ENCODE measurements at regions not wholly inside any gene's neighbourhood (a gene's known extent, or its start where the extent isn't known, plus 50 kb on each side); places are given as distances from the start of the nearest gene placed in this dataset.

DNA sequence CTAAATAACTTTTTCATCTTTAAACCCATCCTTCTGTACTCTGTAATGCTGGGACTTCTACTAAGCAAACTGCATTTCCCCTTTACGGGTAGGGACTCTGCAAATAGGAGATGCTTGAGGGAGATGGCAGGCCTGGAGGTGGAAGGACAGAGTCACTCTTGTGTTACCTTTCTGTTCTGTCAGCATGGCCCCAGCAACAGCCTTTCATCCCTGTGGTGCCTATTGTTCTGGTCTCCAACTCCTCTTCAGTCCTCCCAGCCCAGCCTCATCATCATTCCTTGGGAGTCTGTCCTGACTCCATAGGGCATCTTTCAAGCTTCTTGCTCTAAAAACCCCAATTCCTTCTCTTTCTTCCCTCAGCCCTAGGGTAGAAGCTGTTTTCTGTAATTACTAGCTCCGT, 230.0 kb downstream of the SNX13 start:
- no peak for DNase-seq (ENCODE audit: extremely low spot score)
- TF ChIP-seq CTBP1 (IDR thresholded peaks at IDR 0.05; ENCODE audit: borderline replicate concordance), result no peak
- no peak for TF ChIP-seq HDGF (IDR thresholded peaks at IDR 0.05; ENCODE audit: borderline replicate concordance)
- CTCF ChIA-PET, result interaction anchor here (0.6 kb wide), 1 partner anchor 37 kb away, joined by 3 read pairs; no protein-coding TSS in a partner anchor
- POLR2A ChIA-PET, result no interaction called here

DNA sequence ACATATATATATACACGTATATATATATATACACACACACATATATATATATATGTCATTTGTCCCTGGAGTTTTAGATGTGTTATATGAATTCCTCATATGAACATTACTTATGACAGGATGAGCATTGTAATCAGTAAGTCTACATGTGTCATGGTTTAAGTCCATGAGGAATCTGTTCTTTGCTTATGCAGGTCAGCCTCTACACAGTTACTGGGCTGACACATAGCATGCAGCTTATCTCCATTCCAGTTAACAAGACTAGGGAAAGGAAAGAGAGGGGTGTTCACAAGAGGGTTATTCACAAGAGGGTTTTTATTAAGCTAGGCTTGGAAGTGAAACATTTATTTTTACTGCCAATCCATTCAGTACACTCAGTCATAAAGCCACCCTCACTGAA, 226.7 kb downstream of the SNX13 start:
- DNase-seq (ENCODE audit: extremely low spot score), result no peak
- TF ChIP-seq BHLHE40 (IDR thresholded peaks at IDR 0.05; ENCODE audit: borderline replicate concordance) (no peak), SUZ12 (IDR thresholded peaks at IDR 0.05) (no peak), FOXK2 (IDR thresholded peaks at IDR 0.05) (no peak), SP1 (IDR thresholded peaks at IDR 0.05) (no peak)
- CTCF ChIA-PET, result no interaction called here
- POLR2A ChIA-PET, result no interaction called here

DNA sequence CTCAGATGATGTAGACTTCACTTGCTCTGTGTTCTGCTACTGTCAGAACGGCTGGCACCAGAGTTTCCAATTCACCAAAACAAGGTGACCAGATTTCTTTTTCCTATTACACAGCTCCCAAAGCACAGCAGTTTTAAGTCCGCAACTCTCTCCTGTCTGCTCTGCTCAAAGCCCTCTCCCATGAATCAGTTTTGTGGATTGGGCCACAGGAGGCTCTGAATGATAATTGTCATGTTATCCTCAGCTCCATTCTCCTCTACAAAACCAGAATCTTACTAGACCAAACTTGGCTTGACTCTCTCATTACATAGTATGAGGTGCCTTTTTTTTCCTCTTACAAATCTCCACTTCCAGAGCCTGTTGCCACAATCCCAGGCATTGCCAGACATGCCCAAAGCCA, 223.5 kb downstream of the SNX13 start:
- ChIA-PET CTCF (no interaction called here), POLR2A (no interaction called here)
- DNase-seq (ENCODE audit: extremely low spot score), result no peak
- TF ChIP-seq CTBP1 (IDR thresholded peaks at IDR 0.05; ENCODE audit: borderline replicate concordance) (no peak), FOXK2 (IDR thresholded peaks at IDR 0.05) (no peak)

GRCh38 chr7:17719998-17720397, 220.3 kb downstream of the SNX13 start:
- CTCF ChIA-PET, result no interaction called here
- POLR2A ChIA-PET, result no interaction called here

DNA sequence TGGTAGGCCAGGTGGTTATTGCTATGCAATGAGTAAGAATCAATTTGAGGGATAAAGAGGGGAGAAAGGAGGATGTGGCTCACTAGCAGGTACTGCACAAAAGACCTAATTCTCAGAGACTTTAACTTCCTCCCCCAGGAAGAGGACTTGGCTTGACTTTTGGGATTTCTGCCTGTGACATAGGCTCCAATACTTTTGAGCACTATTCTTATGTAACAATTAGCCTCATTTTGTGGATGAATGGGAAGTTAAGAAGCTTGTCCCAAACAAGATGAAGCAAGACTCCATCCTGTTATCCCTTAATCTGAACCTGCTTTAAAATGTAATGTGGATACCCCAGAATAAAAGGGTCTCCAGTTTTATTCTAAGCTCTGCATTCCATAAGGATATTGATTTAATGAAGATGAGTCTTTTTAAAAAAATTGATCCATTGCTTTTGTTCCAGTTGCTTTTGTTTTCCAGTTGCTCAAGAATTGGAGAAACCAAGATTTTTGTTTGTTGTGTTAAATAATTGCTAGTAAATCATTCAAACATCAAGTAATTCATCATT, 218.5 kb downstream of the SNX13 start:
- CTCF ChIA-PET, result no interaction called here
- TF ChIP-seq ARNT (IDR thresholded peaks at IDR 0.05), result no peak
- no peak for DNase-seq (ENCODE audit: extremely low spot score)
- POLR2A ChIA-PET, result no interaction called here

More at GRCh38 chr7:17719998-17720397, 220.3 kb downstream of the SNX13 start:
- no peak for TF ChIP-seq FOXM1 (IDR thresholded peaks at IDR 0.05; ENCODE audit: borderline replicate concordance)
- TF ChIP-seq SUZ12 (IDR thresholded peaks at IDR 0.05), result no peak
- no peak for TF ChIP-seq NFRKB (IDR thresholded peaks at IDR 0.05)
- TF ChIP-seq TARDBP (IDR thresholded peaks at IDR 0.05), result no peak
- no peak for TF ChIP-seq BHLHE40 (IDR thresholded peaks at IDR 0.05; ENCODE audit: borderline replicate concordance)
- no peak for TF ChIP-seq LEF1 (IDR thresholded peaks at IDR 0.05; ENCODE audit: borderline replicate concordance)
- no peak for TF ChIP-seq FOXK2 (IDR thresholded peaks at IDR 0.05)
- TF ChIP-seq SP1 (IDR thresholded peaks at IDR 0.05), result no peak
- TF ChIP-seq ARNT (IDR thresholded peaks at IDR 0.05), result no peak
- TF ChIP-seq ELF4 (IDR thresholded peaks at IDR 0.05), result no peak
- TF ChIP-seq L3MBTL2 (conservative IDR thresholded peaks at IDR 0.05), result no peak
- no peak for TF ChIP-seq FOXA1 (IDR thresholded peaks at IDR 0.05)
- no peak for TF ChIP-seq HDGF (IDR thresholded peaks at IDR 0.05; ENCODE audit: borderline replicate concordance)
- TF ChIP-seq PKNOX1 (IDR thresholded peaks at IDR 0.05), result no peak
- no peak for TF ChIP-seq CTBP1 (IDR thresholded peaks at IDR 0.05; ENCODE audit: borderline replicate concordance)
- TF ChIP-seq ZNF384 (IDR thresholded peaks at IDR 0.05), result no peak
- DNase-seq (ENCODE audit: extremely low spot score), result no peak

DNA sequence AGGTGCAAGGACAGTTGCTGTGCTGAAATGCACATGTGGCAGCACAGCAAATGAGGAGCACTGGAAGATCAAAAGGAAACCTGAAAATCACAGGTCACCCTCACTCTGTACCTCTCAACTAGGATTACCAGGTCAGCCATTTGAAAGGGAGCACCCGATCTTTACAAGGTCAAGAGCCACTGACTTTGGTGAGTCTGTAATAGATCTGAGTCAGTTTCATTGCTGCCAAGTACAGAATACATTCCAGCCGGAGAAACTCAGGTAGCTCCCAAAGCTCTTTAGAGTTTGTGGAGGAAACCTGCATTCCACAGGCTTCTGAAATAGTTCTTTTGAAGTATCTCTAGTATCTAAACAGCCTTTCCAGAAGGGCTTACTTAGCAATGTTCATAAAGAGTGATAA, 217.5 kb downstream of the SNX13 start:
- POLR2A ChIA-PET, result no interaction called here
- TF ChIP-seq ARNT (IDR thresholded peaks at IDR 0.05) (no peak), HDGF (IDR thresholded peaks at IDR 0.05; ENCODE audit: borderline replicate concordance) (no peak), FOXM1 (IDR thresholded peaks at IDR 0.05; ENCODE audit: borderline replicate concordance) (no peak), LEF1 (IDR thresholded peaks at IDR 0.05; ENCODE audit: borderline replicate concordance) (no peak), FOXK2 (IDR thresholded peaks at IDR 0.05) (no peak), NFRKB (IDR thresholded peaks at IDR 0.05) (no peak), SP1 (IDR thresholded peaks at IDR 0.05) (no peak), PKNOX1 (IDR thresholded peaks at IDR 0.05) (no peak), L3MBTL2 (conservative IDR thresholded peaks at IDR 0.05) (no peak), ZNF384 (IDR thresholded peaks at IDR 0.05) (no peak), TARDBP (IDR thresholded peaks at IDR 0.05) (no peak), ELF4 (IDR thresholded peaks at IDR 0.05) (no peak)
- DNase-seq (ENCODE audit: extremely low spot score), result no peak
- CTCF ChIA-PET, result no interaction called here

DNA sequence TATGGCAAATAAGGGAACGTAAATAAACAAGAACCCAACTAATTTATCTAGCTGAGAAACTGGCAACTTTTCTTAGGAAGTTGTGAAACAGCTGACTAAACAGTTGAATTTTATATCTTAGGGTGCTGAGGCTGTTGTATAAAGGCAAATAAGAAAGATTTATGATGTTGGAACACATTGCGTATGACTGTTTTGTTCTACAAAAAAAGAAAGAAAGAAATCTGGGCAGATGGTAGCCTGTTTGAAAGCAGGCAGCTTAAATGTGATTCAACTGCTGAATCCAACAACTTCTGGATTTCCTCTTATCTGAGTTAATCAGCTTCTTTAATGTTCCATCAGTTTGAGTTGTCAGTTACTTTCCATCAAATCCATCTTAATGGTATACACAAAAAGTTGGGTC, 214.5 kb downstream of the SNX13 start:
- POLR2A ChIA-PET, result no interaction called here
- DNase-seq (ENCODE audit: extremely low spot score), result no peak
- no peak for TF ChIP-seq FOXK2 (IDR thresholded peaks at IDR 0.05)
- no peak for TF ChIP-seq BHLHE40 (IDR thresholded peaks at IDR 0.05; ENCODE audit: borderline replicate concordance)
- no peak for TF ChIP-seq LEF1 (IDR thresholded peaks at IDR 0.05; ENCODE audit: borderline replicate concordance)
- no peak for TF ChIP-seq FOXM1 (IDR thresholded peaks at IDR 0.05; ENCODE audit: borderline replicate concordance)
- no peak for TF ChIP-seq SP1 (IDR thresholded peaks at IDR 0.05)
- no peak for TF ChIP-seq ZNF384 (IDR thresholded peaks at IDR 0.05)
- TF ChIP-seq PKNOX1 (IDR thresholded peaks at IDR 0.05), result no peak
- TF ChIP-seq L3MBTL2 (conservative IDR thresholded peaks at IDR 0.05), result no peak
- TF ChIP-seq ELF4 (IDR thresholded peaks at IDR 0.05), result no peak
- no peak for TF ChIP-seq TARDBP (IDR thresholded peaks at IDR 0.05)
- TF ChIP-seq NFRKB (IDR thresholded peaks at IDR 0.05), result no peak
- TF ChIP-seq ARNT (IDR thresholded peaks at IDR 0.05), result no peak
- TF ChIP-seq HDGF (IDR thresholded peaks at IDR 0.05; ENCODE audit: borderline replicate concordance), result no peak
- no peak for TF ChIP-seq CTBP1 (IDR thresholded peaks at IDR 0.05; ENCODE audit: borderline replicate concordance)
- no peak for TF ChIP-seq SUZ12 (IDR thresholded peaks at IDR 0.05)
- no peak for TF ChIP-seq FOXA1 (IDR thresholded peaks at IDR 0.05)
- CTCF ChIA-PET, result no interaction called here
